OCI-LY7 (cell line): ENCODE measurements at regions not wholly inside any gene's neighbourhood (a gene's known extent, or its start where the extent isn't known, plus 50 kb on each side); places are given as distances from the start of the nearest gene placed in this dataset.

ENCODE experiments used
- BruUV-seq: library from RNA; stranded (reverse); fragments of 400-500 nt; replicated peaks from 2 replicates; lab custom pipeline; 2021; lab: Mats Ljungman, UMichigan
- CTCF ChIA-PET: fragments of 300-600 bp; sonication (Branson Sonifier 250); formaldehyde crosslinking; loops from one replicate; lab custom pipeline; 2022; ENCODE audit warnings: antibody characterized with exemption; ENCODE audit not compliant: unreplicated experiment; lab: Charles Lee
- POLR2A ChIA-PET: fragments of 300-600 bp; sonication (Branson Sonifier 250); formaldehyde crosslinking; loops from one replicate; lab custom pipeline; 2022; ENCODE audit warnings: antibody characterized with exemption; lab: Charles Lee
- DNase-seq: peaks from one replicate; pipeline ENCODE4 v3.0.0-alpha.2; 2015; ENCODE audit warnings: low spot score
- H2AFZ ChIP-seq: fragments of 200-600 bp; sonication (generic), shearing (Covaris generic); 2 replicates; pipeline ENCODE4 v1.6.1; 2014; ENCODE audit warnings: mild to moderate bottlenecking, antibody characterized with exemption, low read length, moderate library complexity
- H3K27ac ChIP-seq: fragments of 200-600 bp; sonication (generic); 2 replicates; pipeline ENCODE4 v1.5.1; 2014; ENCODE audit warnings: mixed run types, low read depth, mild to moderate bottlenecking, moderate library complexity, low read length, inconsistent platforms; ENCODE audit not compliant: poor library complexity, severe bottlenecking
- H3K36me3 ChIP-seq: fragments of 200-600 bp; sonication (generic); 2 replicates; pipeline ENCODE4 v1.6.1; 2014; ENCODE audit warnings: mild to moderate bottlenecking, antibody characterized with exemption, low read length, moderate library complexity, mixed read lengths; ENCODE audit not compliant: insufficient read depth
- H3K4me1 ChIP-seq: fragments of 200-600 bp; sonication (generic); 2 replicates; pipeline ENCODE4 v1.5.1; 2014; ENCODE audit warnings: mild to moderate bottlenecking, low read length; ENCODE audit not compliant: insufficient read depth, poor library complexity, severe bottlenecking
- H3K4me2 ChIP-seq: fragments of 200-600 bp; sonication (generic); 2 replicates; pipeline ENCODE4 v1.6.1; 2014; ENCODE audit warnings: mild to moderate bottlenecking, low read length
- H3K4me3 ChIP-seq: fragments of 200-600 bp; sonication (generic); 2 replicates; pipeline ENCODE4 v1.5.1; 2014; ENCODE audit warnings: mild to moderate bottlenecking, low read depth, low read length; ENCODE audit not compliant: poor library complexity, severe bottlenecking
- H3K79me2 ChIP-seq: fragments of 200-600 bp; sonication (generic); 2 replicates; pipeline ENCODE4 v1.6.1; 2016; ENCODE audit warnings: low read depth, mild to moderate bottlenecking, low read length, moderate library complexity, mixed read lengths; ENCODE audit not compliant: insufficient read depth
- H3K9me2 ChIP-seq: fragments of 200-600 bp; sonication (generic); 2 replicates; pipeline ENCODE4 v1.6.1; 2016; ENCODE audit warnings: mild to moderate bottlenecking, low read length, mixed read lengths; ENCODE audit not compliant: insufficient read depth
- H3K9me3 ChIP-seq: fragments of 200-600 bp; sonication (generic); 2 replicates; pipeline ENCODE4 v1.6.1; 2014; ENCODE audit warnings: mild to moderate bottlenecking, mixed run types, low read length, mixed read lengths
- H4K20me1 ChIP-seq: fragments of 200-600 bp; sonication (generic); 2 replicates; pipeline ENCODE4 v1.6.1; 2014; ENCODE audit warnings: mild to moderate bottlenecking, antibody characterized with exemption, low read length, moderate library complexity, mixed read lengths; ENCODE audit not compliant: insufficient read depth
- EZH2phosphoT487 ChIP-seq: fragments of 200-600 bp; sonication (generic); IDR thresholded peaks from 2 replicates; pipeline ENCODE4 v1.6.1; 2018; ENCODE audit warnings: low read depth, borderline replicate concordance, mild to moderate bottlenecking, mixed run types, antibody characterized with exemption, low read length, moderate library complexity, mixed read lengths
- intact Hi-C: fragments of 100-400 bp; cut with micrococcal nuclease; formaldehyde crosslinking; loops from one replicate; pipeline ENCODE4 v1.10.0; 2022; ENCODE audit not compliant: unreplicated experiment
- TF ChIP-seq, protein P1 (sequence below): fragments of 200-600 bp; sonication (generic); conservative IDR thresholded peaks from 2 replicates; pipeline ENCODE4 v1.5.1; 2014; ENCODE audit warnings: mild to moderate bottlenecking, antibody characterized with exemption, low read length, moderate library complexity, mixed read lengths

DNA sequence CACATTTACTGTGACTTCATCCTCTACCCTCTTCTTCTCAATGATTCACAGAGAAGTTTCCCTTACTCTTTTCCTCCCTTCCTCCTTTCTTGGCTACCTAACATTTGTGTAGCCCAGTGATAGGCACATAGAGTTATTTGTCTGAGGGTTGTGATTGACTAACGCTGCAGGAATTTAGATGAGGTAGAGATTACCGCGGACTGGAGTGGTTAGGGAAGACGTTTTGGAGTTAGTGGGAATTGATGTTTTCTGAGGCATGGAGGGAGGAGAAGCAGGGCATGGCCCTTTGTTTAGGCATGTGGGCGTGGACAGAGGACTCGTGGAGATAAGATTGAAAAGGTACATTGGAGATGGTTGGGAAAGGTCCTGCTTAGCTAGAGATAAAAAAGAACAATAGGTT lies 246.7 kb downstream of the GPAT3 start:
- Histone ChIP-seq H3K36me3 (no peaks in the 10 kb centered on the region), H4K20me1 (no peaks in the 10 kb centered on the region), H3K27ac (no peak overlapping the region), H2AFZ (no peak overlapping the region), H3K79me2 (no peaks in the 10 kb centered on the region), H3K9me2 (no peaks in the 10 kb centered on the region), H3K4me1 (no peaks in the 10 kb centered on the region), H3K4me2 (no peak overlapping the region), H3K4me3 (no peak overlapping the region), H3K9me3 (no peaks in the 10 kb centered on the region)
- no TSS peak for BruUV-seq
- no peak for DNase-seq
- CTCF ChIA-PET = interaction anchor here (1.0 kb wide), 1 partner anchor 14 kb away, joined by 3 read pairs; no protein-coding TSS in a partner anchor
- intact Hi-C loops = no loop called here
- POLR2A ChIA-PET = interaction anchor here (1.0 kb wide), 1 partner anchor 14 kb away, joined by 3 read pairs; no protein-coding TSS in a partner anchor
- TF ChIP-seq, protein P1, sequence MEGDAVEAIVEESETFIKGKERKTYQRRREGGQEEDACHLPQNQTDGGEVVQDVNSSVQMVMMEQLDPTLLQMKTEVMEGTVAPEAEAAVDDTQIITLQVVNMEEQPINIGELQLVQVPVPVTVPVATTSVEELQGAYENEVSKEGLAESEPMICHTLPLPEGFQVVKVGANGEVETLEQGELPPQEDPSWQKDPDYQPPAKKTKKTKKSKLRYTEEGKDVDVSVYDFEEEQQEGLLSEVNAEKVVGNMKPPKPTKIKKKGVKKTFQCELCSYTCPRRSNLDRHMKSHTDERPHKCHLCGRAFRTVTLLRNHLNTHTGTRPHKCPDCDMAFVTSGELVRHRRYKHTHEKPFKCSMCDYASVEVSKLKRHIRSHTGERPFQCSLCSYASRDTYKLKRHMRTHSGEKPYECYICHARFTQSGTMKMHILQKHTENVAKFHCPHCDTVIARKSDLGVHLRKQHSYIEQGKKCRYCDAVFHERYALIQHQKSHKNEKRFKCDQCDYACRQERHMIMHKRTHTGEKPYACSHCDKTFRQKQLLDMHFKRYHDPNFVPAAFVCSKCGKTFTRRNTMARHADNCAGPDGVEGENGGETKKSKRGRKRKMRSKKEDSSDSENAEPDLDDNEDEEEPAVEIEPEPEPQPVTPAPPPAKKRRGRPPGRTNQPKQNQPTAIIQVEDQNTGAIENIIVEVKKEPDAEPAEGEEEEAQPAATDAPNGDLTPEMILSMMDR = no peak
- TF ChIP-seq EZH2phosphoT487 = no peak

DNA sequence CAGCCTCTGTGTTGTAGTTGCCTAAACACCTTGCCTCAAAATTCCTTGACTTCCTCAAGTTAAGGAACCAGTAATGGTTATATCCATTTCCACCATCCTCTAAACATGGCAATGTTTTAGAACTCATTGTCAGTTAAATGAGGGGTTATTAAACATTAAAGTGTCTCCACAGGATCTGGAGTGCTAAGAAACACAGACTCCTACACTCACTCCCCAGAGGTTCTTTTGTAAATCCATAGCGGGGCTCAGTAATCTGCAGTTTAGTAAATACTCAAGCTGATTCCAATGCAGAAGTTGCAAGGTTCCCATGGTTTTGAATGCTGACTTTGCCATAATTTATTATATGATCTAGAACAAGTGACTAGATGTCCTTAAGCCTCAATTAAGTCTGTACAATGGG lies 245.5 kb downstream of the GPAT3 start:
- Histone ChIP-seq H3K4me3 (no peak overlapping the region), H2AFZ (no peak overlapping the region), H3K27ac (no peak overlapping the region), H4K20me1 (no peaks in the 10 kb centered on the region), H3K9me2 (no peaks in the 10 kb centered on the region), H3K79me2 (no peaks in the 10 kb centered on the region), H3K4me1 (no peaks in the 10 kb centered on the region), H3K9me3 (no peaks in the 10 kb centered on the region), H3K4me2 (no peak overlapping the region), H3K36me3 (no peaks in the 10 kb centered on the region)
- intact Hi-C loops = no loop called here
- no TSS peak for BruUV-seq
- ChIA-PET CTCF (interaction anchor here (1.0 kb wide), 1 partner anchor 15 kb away, joined by 3 read pairs; no protein-coding TSS in a partner anchor), POLR2A (interaction anchor here (0.7 to 1.4 kb wide), 3 partner anchors 10 to 422 kb away, joined by 3 to 5 read pairs (median 3); no protein-coding TSS in a partner anchor)
- DNase-seq = no peak
- no peak for TF ChIP-seq EZH2phosphoT487
- TF ChIP-seq, protein P1 = no peak

DNA sequence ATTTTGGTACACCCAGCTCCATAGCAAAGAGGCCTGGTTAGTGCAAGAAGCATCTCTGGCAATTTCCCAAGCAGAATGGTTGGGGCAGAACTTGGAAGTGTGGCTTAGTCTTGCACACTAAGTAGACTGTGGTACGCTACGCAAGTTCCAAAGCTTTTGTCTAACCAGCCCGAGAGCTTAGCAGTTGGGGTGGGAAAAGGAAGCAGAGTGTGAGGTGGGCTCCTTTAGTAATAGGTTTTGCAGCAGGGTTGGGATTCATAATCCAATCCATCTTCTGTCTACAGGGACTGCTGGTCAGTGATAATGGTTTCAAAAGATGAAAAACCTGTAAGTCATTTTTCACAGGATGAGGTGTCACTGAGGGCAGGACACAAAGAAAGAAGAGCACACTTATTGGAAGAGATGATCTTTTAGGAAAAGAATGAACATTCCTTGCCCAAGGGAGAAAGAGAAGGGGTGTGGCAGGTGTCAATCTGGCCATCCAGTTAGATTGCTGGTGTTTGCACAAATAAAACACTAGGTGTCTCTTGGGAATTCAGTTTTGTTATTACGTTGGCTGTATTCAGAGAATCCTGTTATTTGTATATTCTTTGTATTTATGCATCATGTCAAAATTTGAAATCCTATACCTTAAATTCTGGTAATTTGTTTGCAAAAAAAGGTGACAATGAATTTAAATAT lies 244.3 kb downstream of the GPAT3 start:
- BruUV-seq = no TSS peak
- H3K4me1 ChIP-seq = no peaks in the 10 kb centered on the region
- POLR2A ChIA-PET = interaction anchor here (0.7 kb wide), 1 partner anchor 10 kb away, joined by 3 read pairs; no protein-coding TSS in a partner anchor
- H3K27ac ChIP-seq = no peak overlapping the region
- no peaks in the 10 kb centered on the region for H4K20me1 ChIP-seq
- no peak for DNase-seq
- H2AFZ ChIP-seq = no peak overlapping the region
- H3K9me2 ChIP-seq = no peaks in the 10 kb centered on the region
- H3K79me2 ChIP-seq = no peaks in the 10 kb centered on the region
- H3K9me3 ChIP-seq = no peaks in the 10 kb centered on the region
- no peaks in the 10 kb centered on the region for H3K36me3 ChIP-seq
- intact Hi-C loops = no loop called here
- no peak overlapping the region for H3K4me3 ChIP-seq
- CTCF ChIA-PET = no interaction called here
- TF ChIP-seq, protein P1 = no peak
- TF ChIP-seq EZH2phosphoT487 = no peak
- no peak overlapping the region for H3K4me2 ChIP-seq
